NB4 (cell line): ENCODE measurements at regions not wholly inside any gene's neighbourhood (a gene's known extent, or its start where the extent isn't known, plus 50 kb on each side); places are given as distances from the start of the nearest gene placed in this dataset.

Source experiments
- MYC ChIP-seq: IDR thresholded peaks from 2 replicates; pipeline ENCODE4 v1.6.1; 2011; ENCODE audit warnings: low read depth, low read length
- POLR2A ChIP-seq: IDR thresholded peaks from 2 replicates; pipeline ENCODE4 v1.6.1; 2011; ENCODE audit warnings: mild to moderate bottlenecking; ENCODE audit not compliant: insufficient read length; ENCODE audit errors: extremely low read depth
- TF ChIP-seq, protein P1 (sequence below): IDR thresholded peaks from one replicate; pipeline ENCODE4 v1.5.1; 2012; ENCODE audit warnings: low read depth, low read length
- TF ChIP-seq, protein P2 (sequence below): IDR thresholded peaks from 2 replicates; pipeline ENCODE4 v1.6.1; 2011; ENCODE audit warnings: low read depth, low read length

DNA sequence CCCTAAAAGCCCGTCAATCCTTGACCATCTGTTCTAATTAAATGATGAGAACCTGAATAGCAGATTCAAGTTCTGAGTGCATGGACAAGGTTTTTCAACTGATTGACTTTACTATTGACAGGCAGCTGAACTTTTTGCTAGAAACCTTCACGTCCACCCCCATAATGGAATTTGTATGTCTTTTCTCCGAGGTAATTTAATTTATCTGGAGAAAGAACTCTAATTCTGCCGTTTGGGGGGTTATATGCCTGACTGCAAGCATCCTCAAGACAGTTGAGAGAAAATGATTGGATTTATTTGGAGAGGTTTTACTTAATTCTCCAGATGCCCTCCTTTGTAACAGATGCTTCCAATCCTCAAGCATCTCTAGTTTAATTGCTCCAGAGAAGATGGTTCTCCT lies 1053.4 kb upstream of the AUTS2 start:
- TF ChIP-seq, protein P1, sequence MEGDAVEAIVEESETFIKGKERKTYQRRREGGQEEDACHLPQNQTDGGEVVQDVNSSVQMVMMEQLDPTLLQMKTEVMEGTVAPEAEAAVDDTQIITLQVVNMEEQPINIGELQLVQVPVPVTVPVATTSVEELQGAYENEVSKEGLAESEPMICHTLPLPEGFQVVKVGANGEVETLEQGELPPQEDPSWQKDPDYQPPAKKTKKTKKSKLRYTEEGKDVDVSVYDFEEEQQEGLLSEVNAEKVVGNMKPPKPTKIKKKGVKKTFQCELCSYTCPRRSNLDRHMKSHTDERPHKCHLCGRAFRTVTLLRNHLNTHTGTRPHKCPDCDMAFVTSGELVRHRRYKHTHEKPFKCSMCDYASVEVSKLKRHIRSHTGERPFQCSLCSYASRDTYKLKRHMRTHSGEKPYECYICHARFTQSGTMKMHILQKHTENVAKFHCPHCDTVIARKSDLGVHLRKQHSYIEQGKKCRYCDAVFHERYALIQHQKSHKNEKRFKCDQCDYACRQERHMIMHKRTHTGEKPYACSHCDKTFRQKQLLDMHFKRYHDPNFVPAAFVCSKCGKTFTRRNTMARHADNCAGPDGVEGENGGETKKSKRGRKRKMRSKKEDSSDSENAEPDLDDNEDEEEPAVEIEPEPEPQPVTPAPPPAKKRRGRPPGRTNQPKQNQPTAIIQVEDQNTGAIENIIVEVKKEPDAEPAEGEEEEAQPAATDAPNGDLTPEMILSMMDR, result no peak
- TF ChIP-seq POLR2A (no peak), MYC (no peak)
- TF ChIP-seq, protein P2, sequence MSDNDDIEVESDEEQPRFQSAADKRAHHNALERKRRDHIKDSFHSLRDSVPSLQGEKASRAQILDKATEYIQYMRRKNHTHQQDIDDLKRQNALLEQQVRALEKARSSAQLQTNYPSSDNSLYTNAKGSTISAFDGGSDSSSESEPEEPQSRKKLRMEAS, result no peak
